ENCODE measurements at regions not wholly inside any gene's neighbourhood (a gene's known extent, or its start where the extent isn't known, plus 50 kb on each side); places are given as distances from the start of the nearest gene placed in this dataset.
"Not testable (repeated sequence)": the region's sequence is repeated elsewhere in the genome, so short reads cannot be mapped to it uniquely, and the experiment has no call there.

DNA sequence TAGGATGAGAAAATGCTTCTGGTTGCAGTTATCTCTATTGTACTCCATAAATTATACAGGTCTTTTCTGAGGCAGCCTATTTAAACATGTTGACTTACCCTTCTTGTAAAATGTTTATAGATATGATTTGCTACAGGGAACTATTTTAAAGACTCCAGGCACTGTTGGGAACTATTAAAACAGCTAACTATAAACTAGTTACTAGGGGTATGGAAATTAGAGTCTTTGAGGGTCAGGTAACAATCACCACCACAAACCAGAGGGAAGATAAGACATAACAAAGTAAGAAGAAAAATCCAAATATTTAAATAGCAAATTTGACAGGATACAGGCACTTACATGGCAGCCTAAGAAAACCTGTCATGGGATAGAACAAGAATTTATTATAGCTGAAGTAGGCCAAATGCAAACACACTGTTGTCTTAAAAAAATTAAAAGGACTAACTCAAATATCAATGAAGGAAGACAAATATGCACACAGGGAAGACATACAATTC is 251.0 kb upstream of the CWC22 start:
- DNase-seq (ENCODE audit: low spot score in 2 of 2) (no peak), FAIRE-seq (no peak)

DNA sequence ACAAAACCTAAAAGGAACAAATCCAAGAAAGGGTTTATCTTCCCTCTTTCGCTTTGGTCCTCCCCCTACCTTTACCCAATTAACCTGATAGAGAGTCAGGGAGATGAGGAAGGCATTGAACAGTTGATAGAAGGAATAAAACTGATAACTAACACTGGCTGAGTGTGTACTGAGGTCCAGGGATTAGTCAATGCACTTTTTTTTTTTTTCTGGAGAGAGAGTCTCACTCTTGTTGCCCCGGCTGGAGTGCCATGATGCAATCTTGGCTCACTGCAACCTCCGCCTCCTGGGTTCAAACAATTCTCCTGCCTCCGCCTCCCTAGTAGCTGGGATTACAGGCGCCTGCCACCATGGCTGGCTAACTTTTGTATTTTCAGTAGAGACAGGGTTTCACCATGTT is 250.2 kb upstream of the CWC22 start:
- DNase-seq (ENCODE audit: low spot score in 2 of 2) (no peak), FAIRE-seq (no peak)

DNA sequence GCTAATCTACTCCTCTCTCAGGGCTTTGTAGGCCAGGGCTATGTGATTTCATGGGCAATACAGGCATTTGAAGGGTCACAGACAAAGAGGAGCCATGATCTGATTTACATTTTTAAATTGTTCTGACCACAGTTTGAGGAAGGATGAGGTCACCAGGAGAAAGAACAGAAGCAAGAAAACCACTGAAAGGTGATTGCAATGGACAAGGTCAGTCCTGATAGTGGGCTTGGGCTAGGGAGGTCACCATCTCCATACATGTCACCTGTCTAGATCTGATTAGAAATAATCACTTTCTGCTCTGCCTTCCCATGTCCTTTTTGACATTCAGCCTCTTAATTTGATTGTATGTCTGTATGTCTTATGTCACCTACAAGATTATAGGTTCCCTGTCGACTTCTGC is 248.9 kb upstream of the CWC22 start:
- DNase-seq (ENCODE audit: low spot score in 2 of 2) (no peak), FAIRE-seq (no peak)

DNA sequence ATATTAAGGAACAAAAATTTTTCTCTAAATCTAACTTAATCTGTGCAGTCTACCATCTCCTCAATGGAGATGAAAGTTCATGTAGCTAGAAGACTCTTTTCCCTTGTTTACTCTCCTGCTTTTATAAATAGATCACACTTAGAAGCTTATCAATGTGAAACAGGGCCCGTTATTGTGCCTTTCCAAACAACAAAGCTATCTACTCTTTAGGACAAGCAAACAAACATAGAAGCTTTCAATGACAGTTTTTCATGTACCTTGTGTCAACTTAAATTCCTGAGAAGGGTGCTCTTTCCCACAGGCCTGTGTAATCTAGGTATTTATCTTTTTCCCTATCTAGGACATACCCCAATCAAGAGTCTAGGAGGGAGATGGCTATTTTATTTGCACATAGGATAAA is 247.8 kb upstream of the CWC22 start:
- FAIRE-seq = no peak

DNA sequence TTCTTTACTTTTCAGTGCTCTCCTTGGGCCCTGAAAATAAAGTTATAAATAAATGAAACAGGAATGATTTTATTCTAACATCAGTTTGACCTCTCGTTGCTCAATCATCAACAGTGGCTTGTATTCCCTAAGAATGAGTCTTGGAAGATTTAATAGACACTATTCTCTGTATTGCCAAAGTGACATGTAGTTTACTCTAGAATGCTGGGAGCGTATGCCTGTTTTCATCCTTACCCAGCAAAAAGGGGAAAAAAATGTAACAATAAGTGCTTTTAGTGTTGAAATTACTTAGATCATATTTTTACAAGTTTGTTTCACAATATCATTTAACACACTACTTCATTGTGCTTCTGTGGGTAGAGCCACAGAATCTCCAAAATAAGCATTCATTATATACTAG is 240.6 kb upstream of the CWC22 start:
- DNase-seq (ENCODE audit: low spot score in 2 of 2) (no peak), FAIRE-seq (no peak)

More for the DNA sequence above, 247.8 kb upstream of the CWC22 start:
- DNase-seq (ENCODE audit: low spot score in 2 of 2) = no peak

DNA sequence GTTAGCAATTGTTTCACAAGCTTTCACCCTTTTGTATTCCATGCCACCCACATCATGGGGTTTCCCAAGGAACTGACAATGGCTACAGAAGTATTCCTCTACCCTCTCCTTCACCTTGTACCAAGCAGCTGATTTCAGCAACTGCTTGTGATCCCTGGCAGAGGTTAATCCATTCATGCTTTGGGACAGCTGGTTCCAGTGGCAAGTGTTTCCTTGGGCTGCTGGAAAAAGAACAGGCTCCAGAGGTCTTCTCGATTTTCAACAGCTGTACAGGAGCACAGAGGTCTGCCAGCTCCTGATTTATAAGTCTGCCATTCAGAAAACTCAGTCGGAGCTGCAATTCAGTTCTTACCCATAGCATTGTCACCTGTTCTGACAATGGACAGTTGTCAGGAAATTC is 239.2 kb upstream of the CWC22 start:
- DNase-seq (ENCODE audit: low spot score in 2 of 2) = no peak
- no peak for FAIRE-seq

DNA sequence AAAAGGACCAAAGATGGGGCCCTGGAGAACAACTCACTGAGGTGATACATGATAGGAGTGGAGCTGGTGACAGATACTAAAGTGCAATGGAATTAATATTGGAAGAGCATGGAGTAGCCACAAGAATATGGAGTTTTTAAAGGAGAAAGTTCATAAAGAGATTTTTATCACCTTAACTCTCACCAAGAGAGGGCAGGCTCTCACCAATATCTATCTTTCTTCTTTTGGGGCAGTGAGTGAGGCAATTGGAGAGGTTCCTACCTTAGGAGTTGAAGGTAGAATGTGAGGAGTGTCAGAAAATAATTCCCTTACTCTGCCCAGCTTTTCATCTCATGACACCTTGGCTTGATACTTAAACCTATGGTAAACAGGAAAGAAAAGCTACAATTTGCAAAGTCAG is 233.7 kb upstream of the CWC22 start:
- DNase-seq (ENCODE audit: low spot score in 2 of 2) (no peak), FAIRE-seq (no peak)

DNA sequence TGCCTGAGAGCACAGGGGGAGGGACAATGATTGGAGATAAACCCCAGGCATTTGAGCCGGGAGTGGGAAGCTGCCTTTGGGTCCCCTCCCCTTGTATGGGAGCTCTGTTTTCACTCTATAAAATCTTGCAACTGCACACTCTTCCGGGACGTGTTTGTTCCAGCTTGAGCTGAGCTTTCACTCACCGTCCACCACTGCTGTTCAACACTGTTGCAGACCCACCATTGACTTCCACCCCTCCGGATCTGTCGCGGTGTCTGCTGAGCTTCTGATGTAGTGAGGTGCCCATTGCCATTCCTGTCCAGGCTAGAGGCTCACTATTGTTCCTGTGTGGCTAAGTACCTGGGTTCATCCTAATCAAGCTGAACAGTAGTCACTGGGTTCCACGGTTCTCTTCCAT is 231.6 kb upstream of the CWC22 start:
- FAIRE-seq = no peak
- DNase-seq (ENCODE audit: low spot score in 2 of 2) = no peak

DNA sequence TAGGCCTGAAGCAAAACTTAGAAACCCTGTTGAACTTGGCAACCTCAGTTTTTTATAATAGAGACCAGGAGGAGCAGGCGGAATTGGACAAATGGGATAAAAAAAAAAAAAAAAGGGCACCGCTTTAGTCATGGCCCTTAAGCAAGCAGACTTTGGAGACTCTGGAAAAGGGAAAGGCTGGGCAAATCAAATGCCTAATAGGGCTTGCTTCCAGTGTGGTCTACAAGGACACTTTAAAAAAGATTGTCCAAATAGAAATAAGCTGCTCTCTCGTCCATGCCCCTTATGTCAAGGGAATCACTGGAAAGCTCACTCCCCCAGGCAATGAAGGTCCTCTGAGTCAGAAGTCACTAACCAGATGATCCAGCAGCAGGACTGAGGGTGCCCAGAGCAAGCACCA is 229.0 kb upstream of the CWC22 start:
- FAIRE-seq; DNase-seq (ENCODE audit: low spot score in 2 of 2): not testable (repeated sequence)

DNA sequence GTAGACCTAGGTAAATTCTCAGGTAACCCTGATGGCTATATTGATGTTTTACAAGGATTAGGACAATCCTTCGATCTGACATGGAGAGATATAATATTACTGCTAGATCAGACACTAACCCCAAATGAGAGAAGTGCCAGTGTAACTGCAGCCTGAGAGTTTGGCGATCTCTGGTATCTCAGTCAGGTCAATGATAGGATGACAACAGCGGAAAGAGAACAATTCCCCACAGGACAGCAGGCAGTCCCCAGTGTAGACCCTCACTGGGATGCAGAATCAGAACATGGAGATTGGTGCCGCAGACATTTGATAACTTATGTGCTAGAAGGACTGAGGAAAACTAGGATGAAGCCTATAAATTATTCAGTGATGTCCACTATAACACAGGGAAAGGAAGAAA is 228.4 kb upstream of the CWC22 start:
- FAIRE-seq; DNase-seq (ENCODE audit: low spot score in 2 of 2): not testable (repeated sequence)

DNA sequence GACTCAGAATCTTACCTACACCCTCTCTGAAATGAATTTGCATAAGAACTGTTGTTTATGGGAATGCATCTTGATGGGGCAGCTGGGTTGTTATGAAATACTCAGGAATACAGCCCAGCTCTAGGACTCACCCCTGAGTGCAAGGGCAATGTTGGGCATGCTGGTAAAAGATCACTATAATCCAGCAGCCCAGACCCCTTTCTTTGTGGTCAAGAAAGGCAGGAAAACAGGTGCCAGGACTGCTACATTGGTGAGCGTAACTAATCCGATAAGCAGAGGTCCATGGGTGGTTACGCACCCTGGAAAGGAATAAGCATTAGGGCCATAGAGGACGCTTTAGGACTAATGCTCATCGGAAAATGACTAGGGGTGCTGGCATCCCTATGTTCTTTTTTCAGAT is 227.9 kb upstream of the CWC22 start:
- not testable (repeated sequence) for FAIRE-seq

DNA sequence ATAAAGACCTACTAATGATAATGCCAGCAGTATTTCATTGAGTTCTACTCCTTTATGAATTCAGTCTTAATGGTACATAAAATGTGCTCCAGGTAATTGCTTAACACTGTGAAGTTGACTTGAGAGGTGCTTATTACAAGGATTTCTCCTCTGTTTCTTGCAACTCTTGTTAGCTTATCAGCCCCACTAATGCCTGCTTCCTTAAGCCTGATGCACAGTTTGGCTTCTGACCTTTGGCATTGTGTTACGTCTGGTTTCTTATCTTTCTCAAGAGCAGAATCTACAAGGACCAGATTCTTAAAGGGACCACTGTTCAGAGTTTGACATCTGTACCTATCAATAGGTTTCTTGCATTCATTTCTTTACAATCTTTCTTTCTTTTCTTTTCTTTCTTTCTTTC is 223.9 kb upstream of the CWC22 start:
- FAIRE-seq = no peak
- no peak for DNase-seq (ENCODE audit: low spot score in 2 of 2)

More for the DNA sequence above, 227.9 kb upstream of the CWC22 start:
- DNase-seq (ENCODE audit: low spot score in 2 of 2) = not testable (repeated sequence)

DNA sequence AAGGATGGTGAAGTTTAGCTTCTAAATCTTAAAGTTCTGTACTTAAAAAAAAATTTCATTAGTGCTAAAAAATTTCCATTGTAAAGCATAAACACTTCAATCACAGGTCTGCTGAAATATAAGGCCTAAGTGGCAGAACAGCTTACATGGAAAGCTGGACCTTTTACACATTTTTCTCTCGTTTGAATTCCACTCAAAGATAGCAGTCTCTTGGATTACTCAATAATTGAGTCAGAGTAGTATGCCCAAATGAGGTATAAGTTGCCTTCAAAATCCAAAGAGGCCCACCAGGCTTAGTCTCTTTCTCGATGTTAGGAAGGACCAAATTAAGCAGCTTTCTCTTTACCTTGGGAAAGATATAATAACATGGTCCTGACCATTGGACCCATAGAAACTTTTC is 220.4 kb upstream of the CWC22 start:
- DNase-seq (ENCODE audit: low spot score in 2 of 2) = no peak
- FAIRE-seq = no peak

DNA sequence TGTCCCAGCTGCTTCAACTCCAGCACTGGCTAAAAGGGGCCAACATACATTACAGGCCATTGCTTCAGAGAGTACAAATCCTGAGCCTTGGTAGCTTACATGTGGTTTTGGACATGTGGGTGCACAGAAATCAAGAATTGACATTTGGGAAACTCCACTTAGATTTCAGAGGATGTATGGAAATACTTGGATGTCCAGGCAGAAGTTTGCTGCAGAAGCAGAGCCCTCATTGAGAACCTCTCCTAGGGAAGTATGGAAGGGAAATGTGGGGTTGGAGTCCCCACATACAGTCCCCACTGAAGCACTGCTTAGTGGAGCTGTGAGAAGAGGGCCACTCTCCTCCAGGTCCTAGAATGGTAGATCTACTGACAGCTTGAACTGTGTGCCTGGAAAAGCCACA is 218.0 kb upstream of the CWC22 start:
- no peak for DNase-seq (ENCODE audit: low spot score in 2 of 2)
- FAIRE-seq = no peak

DNA sequence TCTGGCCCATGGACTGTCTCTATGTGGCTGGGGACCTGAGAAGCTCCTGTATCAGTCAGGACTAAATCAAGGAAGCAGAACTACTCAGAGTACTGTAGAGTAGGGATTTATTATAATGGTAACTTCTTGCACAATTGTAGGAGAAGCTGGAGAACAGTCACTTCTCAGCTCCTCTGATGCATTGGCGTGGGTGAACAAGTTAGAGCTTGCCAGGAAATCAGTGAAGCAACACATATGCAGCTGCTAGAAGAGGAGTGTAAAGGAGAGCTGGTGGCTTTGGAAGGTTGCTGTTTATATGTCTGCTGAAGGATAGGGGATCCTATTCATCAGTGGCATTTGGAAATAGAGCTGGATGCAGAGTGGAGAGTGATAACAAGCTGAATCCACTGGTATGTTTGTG is 215.5 kb upstream of the CWC22 start:
- FAIRE-seq = no peak
- no peak for DNase-seq (ENCODE audit: low spot score in 2 of 2)

DNA sequence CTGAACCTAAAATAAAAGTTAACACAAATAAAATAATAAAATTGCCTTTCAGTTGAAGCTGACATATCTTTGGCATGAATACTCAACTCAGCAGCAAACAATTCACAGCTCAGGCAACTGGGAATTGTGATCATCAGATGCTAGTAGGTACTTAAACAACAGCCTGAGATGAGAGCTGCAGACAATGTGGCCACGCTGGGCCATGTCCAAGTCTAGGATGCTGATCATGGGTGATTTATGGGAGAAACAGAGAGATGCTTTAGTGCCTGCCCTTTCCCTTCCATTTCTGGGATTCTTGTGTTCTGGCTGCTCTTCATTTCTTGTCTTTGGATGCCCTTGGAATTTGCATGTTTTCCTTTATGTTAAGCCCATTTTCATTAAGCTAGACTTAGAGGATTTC is 212.4 kb upstream of the CWC22 start:
- FAIRE-seq (no peak), DNase-seq (ENCODE audit: low spot score in 2 of 2) (no peak)

DNA sequence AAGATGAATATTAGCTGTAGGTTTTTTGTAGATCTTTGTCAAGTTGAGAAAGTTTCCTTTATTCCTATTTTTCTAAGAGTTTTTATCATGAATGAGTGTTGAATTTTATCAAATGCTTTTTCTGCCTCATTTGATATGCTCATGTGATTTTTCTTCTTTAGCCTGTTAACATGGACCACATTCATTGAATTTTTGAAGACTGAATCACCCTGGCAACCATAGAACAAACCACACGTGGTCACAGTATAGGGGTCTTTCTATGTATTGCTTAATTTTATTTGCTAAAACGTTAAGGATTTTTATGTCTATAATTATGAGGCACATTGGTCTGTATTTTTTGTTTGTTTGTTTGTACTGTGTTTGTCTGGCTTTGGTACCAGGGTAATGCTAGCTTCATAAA is 201.7 kb upstream of the CWC22 start:
- FAIRE-seq (no peak), DNase-seq (ENCODE audit: low spot score in 2 of 2) (no peak)

DNA sequence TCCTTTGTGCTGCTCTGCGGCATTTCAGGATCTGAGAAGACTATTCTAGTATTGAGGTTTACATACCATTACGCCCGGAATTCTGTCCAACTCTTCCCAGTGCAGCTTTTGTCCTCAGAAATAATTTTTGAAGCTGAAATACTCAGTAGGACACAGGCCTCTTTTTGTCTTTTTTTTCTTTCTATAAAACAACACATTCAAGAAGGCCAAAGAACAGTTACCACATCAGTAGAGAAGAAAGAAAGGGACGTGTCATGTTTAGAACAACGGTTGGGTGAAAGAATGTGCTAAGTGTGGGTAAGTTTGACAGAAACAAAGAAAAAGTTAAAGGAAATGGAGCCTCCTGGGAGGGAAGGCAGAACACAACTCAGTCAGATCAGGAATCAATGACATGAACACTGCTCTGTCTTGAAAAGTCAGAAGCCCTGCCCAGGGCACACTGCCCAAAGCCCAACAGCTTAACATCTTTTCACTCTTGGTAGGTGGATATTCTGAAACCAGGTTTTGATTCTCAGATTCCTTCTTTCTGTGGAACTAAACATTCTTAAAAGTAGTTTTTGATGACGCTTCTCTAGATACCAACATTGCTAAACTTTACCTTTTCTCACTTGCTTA is 198.6 kb upstream of the CWC22 start:
- DNase-seq (ENCODE audit: low spot score in 2 of 2) = no peak
- no peak for FAIRE-seq

DNA sequence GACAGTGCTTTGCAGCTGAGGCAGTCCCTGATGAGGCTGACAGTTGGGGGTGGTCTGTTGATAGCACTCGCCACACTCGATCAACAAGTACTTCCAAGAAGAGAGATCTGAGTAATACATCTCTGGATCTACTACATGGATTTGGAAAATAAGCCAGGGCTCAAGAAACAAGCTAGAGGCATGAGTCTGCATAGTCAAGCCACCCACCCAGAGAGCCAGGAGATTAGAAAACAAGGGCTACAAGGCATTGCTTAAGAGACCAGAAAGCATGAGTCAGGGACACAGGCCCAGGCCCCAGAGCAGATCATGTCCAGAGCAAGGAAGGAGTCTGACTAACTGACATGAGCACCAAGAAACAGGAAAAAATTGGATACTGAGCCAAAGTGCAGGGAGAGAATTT is 196.9 kb upstream of the CWC22 start:
- no peak for FAIRE-seq
- no peak for DNase-seq (ENCODE audit: low spot score in 2 of 2)

DNA sequence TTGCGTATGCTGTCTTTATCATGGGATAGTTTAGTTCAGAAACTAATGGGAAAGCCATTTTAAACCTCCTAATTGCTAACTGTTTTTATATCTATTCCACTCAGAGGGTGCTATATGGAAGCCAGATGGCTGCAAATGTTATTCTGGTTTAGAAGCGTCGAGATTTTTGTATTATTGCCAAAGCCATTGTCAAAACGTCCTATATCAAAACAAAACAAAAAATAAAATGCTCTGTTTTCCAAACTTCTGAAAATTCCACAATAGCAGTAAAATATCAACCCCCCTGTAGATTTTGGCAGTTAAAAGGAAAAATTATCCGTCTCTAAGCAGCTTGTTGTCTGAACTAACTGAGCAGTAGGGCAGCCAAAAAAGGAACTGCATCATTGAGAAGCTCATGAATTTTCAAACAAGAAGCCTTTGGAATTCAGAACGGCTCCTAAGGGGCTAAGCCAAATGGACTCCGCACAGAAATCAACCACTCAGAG is 195.4 kb upstream of the CWC22 start:
- DNase-seq (ENCODE audit: low spot score in 2 of 2) (no peak), FAIRE-seq (no peak)

DNA sequence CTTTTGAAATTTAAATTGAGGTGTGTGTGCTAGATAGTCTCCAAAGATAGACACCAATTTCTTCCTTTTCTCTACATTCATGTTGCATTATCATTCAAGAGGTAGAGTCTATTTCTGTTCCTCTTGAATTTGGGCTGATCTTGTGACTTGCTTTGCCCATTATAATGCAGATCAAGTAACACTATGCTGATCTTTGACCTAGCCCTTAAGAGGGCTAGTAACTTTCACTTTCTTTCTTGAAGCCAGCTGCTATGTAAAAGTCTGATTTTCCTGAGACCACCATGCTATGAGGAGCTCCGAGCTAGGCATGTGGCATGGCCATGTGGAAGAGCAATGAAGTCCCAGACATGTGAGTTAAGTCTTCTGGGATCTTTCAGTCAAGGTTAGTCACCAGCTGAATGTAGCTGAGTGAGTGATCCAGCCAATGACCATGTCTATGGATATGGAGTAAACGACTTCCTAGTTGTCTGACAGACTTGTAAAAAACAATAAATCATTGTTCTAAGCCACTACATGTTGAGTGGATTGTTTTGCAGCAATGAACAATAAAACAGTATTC is 189.4 kb upstream of the CWC22 start:
- FAIRE-seq (no peak), DNase-seq (ENCODE audit: low spot score in 2 of 2) (no peak)

DNA sequence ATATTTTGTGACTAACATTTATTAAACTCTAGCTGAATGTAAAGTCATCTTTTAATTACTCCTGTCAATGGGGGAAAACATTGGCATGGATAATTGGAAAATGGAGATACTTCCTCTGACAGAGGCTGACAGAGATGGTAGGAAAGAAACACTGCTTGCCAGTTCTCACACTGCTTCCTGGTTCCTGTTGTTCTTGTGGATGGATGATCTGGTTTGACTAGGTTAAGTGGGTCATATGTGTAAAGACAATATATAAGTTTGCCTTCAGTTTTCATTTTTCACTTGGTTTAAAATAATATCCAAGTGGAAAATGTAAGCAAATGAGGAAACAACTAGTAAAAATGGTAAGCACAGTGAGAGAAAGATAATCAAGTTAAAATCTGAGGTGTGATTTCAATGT is 188.8 kb upstream of the CWC22 start:
- DNase-seq (ENCODE audit: low spot score in 2 of 2) (no peak), FAIRE-seq (no peak)
